ENCODE measurements at regions not wholly inside any gene's neighbourhood (a gene's known extent, or its start where the extent isn't known, plus 50 kb on each side); places are given as distances from the start of the nearest gene placed in this dataset.

- Histone ChIP-seq H3K4me3 (ENCODE audit: low read depth in 2 of 2, low read length in 1 of 2) (no peak overlapping the region), H4K20me1 (ENCODE audit: insufficient read depth) (no peaks in the 10 kb centered on the region), H3K27me3 (ENCODE audit: insufficient read depth) (no peaks in the 10 kb centered on the region), H3K9me3 (no peaks in the 10 kb centered on the region), H3K9me2 (no peaks in the 10 kb centered on the region), H3K4me1 (ENCODE audit: control insufficient read depth in 1 of 2, insufficient read depth in 2 of 2, low read depth in 1 of 2, low read length in 1 of 2) (no peaks in the 10 kb centered on the region), H3K79me2 (ENCODE audit: insufficient read depth) (no peaks in the 10 kb centered on the region), H3F3A (replicated peaks; ENCODE audit: insufficient read depth) (peaks cover 5% of the 10 kb centered on the region), H3K36me3 (replicated peaks in 1 of 2; ENCODE audit: control insufficient read depth in 1 of 2, insufficient read depth in 2 of 2, low read length in 1 of 2) (no peaks in the 10 kb centered on the region), H3K27ac (ENCODE audit: low read depth in 2 of 2, low read length in 1 of 2) (no peak overlapping the region), H3K4me2 (no peak overlapping the region), H3K9ac (no peak overlapping the region), H2AFZ (ENCODE audit: low read depth) (no peak overlapping the region)
- TF ChIP-seq SMC3 (IDR thresholded peaks at IDR 0.05; ENCODE audit: low read depth, low read length) (no peak), JUND (IDR thresholded peaks at IDR 0.05) (no peak), TEAD4 (IDR thresholded peaks at IDR 0.05; ENCODE audit: borderline replicate concordance, insufficient read depth) (no peak), NRF1 (IDR thresholded peaks at IDR 0.05; ENCODE audit: low read depth, low read length) (no peak), TAF1 (IDR thresholded peaks at IDR 0.05; ENCODE audit: borderline replicate concordance, low read depth, low read length) (no peak), RAD21 (IDR thresholded peaks at IDR 0.05; ENCODE audit: low read length) (no peak), RFX5 (IDR thresholded peaks at IDR 0.05; ENCODE audit: low read length) (no peak), REST (IDR thresholded peaks at IDR 0.05; ENCODE audit: low read depth, low read length) (no peak), NFIC (IDR thresholded peaks at IDR 0.05; ENCODE audit: borderline replicate concordance) (no peak), YY1 (IDR thresholded peaks at IDR 0.05; ENCODE audit: low read depth) (no peak), MEF2A (IDR thresholded peaks at IDR 0.05; ENCODE audit: borderline replicate concordance, low read depth) (no peak), TCF12 (IDR thresholded peaks at IDR 0.05) (no peak)
- TF ChIP-seq, protein P1, sequence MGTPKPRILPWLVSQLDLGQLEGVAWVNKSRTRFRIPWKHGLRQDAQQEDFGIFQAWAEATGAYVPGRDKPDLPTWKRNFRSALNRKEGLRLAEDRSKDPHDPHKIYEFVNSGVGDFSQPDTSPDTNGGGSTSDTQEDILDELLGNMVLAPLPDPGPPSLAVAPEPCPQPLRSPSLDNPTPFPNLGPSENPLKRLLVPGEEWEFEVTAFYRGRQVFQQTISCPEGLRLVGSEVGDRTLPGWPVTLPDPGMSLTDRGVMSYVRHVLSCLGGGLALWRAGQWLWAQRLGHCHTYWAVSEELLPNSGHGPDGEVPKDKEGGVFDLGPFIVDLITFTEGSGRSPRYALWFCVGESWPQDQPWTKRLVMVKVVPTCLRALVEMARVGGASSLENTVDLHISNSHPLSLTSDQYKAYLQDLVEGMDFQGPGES (IDR thresholded peaks at IDR 0.05; ENCODE audit: low read depth, low read length): no peak
- CTCF ChIA-PET: interaction anchor here (1.2 kb wide), 1 partner anchor 17 kb away, joined by 3 read pairs; no protein-coding TSS in a partner anchor
- POLR2A ChIA-PET: no interaction called here
- 38% methylated on average over 2 of the region's 2 CpGs for WGBS (ENCODE audit: low lambda C conversion rate)
- DNase-seq: no peak
Measured at GRCh38 chr11:25655636-25656035, 676.3 kb upstream of the ANO3 start.

DNA sequence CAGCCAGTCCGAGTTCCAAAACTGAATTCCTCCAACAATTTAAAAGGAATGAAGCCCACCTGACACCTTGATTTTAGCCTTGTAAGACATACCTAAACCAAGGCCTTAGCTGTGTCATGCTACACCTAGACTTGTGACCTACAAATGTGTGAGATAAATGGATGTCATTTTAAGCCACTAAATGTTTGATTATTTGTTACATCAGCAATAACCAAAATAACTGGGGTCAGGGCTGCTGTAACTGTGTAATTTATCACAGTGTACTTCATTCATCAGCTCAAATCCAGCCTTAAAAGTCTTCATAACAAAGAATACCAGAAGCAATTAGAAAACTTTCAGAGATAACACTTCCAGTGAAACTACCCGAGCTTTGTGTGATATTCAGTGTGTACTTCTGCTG, 673.0 kb upstream of the ANO3 start:
- no peaks in the 10 kb centered on the region for H3K27me3 ChIP-seq (ENCODE audit: insufficient read depth)
- POLR2A ChIA-PET: no interaction called here
- CTCF ChIA-PET: no interaction called here
- no peaks in the 10 kb centered on the region for H3K9me2 ChIP-seq
- no peak overlapping the region for H3K9ac ChIP-seq
- WGBS (ENCODE audit: low lambda C conversion rate): 18% methylated on average over 2 of the region's 2 CpGs
- H4K20me1 ChIP-seq (ENCODE audit: insufficient read depth): no peaks in the 10 kb centered on the region
- no peaks in the 10 kb centered on the region for H3F3A ChIP-seq (replicated peaks; ENCODE audit: insufficient read depth)
- no peak overlapping the region for H3K27ac ChIP-seq (ENCODE audit: low read depth in 2 of 2, low read length in 1 of 2)
- no peak for DNase-seq
- H3K4me3 ChIP-seq (ENCODE audit: low read depth in 2 of 2, low read length in 1 of 2): no peak overlapping the region
- no peak overlapping the region for H3K4me2 ChIP-seq
- no peaks in the 10 kb centered on the region for H3K4me1 ChIP-seq (ENCODE audit: control insufficient read depth in 1 of 2, insufficient read depth in 2 of 2, low read depth in 1 of 2, low read length in 1 of 2)
- TF ChIP-seq FOXM1 (IDR thresholded peaks at IDR 0.05; ENCODE audit: low read depth) (no peak), MEF2A (IDR thresholded peaks at IDR 0.05; ENCODE audit: borderline replicate concordance, low read depth) (no peak)
- TF ChIP-seq, protein P2, sequence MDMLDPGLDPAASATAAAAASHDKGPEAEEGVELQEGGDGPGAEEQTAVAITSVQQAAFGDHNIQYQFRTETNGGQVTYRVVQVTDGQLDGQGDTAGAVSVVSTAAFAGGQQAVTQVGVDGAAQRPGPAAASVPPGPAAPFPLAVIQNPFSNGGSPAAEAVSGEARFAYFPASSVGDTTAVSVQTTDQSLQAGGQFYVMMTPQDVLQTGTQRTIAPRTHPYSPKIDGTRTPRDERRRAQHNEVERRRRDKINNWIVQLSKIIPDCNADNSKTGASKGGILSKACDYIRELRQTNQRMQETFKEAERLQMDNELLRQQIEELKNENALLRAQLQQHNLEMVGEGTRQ (IDR thresholded peaks at IDR 0.05; ENCODE audit: borderline replicate concordance, low read depth, low read length): no peak
- H2AFZ ChIP-seq (ENCODE audit: low read depth): no peak overlapping the region
- H3K9me3 ChIP-seq: no peaks in the 10 kb centered on the region
- no peaks in the 10 kb centered on the region for H3K36me3 ChIP-seq (replicated peaks in 1 of 2; ENCODE audit: control insufficient read depth in 1 of 2, insufficient read depth in 2 of 2, low read length in 1 of 2)
- no peaks in the 10 kb centered on the region for H3K79me2 ChIP-seq (ENCODE audit: insufficient read depth)

Data from SK-N-SH (cell line).